Fibroblast of lung (primary cell): ENCODE measurements at regions not wholly inside any gene's neighbourhood (a gene's known extent, or its start where the extent isn't known, plus 50 kb on each side); places are given as distances from the start of the nearest gene placed in this dataset.

ENCODE experiments used
- EZH2 ChIP-seq: IDR thresholded peaks from 2 replicates; pipeline ENCODE4 v1.5.1; 2012; ENCODE audit warnings: low read length, control low read depth, mild to moderate bottlenecking; ENCODE audit errors: missing control alignments
- TF ChIP-seq, protein P1 (sequence below), 2 donors: IDR thresholded peaks in 1 of 2; conservative IDR thresholded peaks in 1 of 2; 1 replicate in 1 of 2; 2 replicates in 1 of 2; pipeline ENCODE4 v1.5.1; 2011 to 2012; ENCODE audit warnings: low read length in 2 of 2, control low read depth in 1 of 2, inconsistent platforms in 1 of 2, low read depth in 1 of 2, mild to moderate bottlenecking in 1 of 2

DNA sequence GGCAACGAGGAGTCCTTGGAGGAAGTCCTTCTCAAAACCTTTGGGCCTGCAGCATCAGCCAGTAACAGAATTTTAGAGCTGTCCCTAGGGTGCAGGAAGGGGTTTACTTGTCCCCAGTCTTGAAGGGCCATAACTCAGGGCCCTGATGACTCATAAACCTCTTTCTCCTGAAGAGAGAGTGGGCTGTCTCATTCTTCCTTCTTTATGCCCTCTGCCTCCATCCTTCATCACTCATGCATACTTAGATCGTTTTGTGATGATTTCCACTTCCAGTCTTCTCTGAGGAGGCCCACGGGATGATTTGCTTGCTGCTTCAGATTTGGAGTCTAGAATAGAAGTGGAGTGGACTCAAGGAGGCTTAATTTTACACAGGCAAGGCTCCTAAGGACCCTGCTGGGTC is 60.2 kb downstream of the NDUFS5 start:
- TF ChIP-seq, protein P1, sequence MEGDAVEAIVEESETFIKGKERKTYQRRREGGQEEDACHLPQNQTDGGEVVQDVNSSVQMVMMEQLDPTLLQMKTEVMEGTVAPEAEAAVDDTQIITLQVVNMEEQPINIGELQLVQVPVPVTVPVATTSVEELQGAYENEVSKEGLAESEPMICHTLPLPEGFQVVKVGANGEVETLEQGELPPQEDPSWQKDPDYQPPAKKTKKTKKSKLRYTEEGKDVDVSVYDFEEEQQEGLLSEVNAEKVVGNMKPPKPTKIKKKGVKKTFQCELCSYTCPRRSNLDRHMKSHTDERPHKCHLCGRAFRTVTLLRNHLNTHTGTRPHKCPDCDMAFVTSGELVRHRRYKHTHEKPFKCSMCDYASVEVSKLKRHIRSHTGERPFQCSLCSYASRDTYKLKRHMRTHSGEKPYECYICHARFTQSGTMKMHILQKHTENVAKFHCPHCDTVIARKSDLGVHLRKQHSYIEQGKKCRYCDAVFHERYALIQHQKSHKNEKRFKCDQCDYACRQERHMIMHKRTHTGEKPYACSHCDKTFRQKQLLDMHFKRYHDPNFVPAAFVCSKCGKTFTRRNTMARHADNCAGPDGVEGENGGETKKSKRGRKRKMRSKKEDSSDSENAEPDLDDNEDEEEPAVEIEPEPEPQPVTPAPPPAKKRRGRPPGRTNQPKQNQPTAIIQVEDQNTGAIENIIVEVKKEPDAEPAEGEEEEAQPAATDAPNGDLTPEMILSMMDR (conservative IDR thresholded peaks at IDR 0.05 in 1 of 2, IDR thresholded peaks at IDR 0.05 in 1 of 2; ENCODE audit: low read depth in 1 of 2, low read length in 2 of 2): no peak
- no peak for TF ChIP-seq EZH2
